ENCODE measurements at regions not wholly inside any gene's neighbourhood (a gene's known extent, or its start where the extent isn't known, plus 50 kb on each side); places are given as distances from the start of the nearest gene placed in this dataset.

- no peak for DNase-seq
Observed at GRCh38 chr13:26456650-26457049, 100.8 kb upstream of the WASF3 start.

GRCh38 chr13:26457212-26457611 is 100.3 kb upstream of the WASF3 start:
- no peak for DNase-seq

GRCh38 chr13:26458196-26458749 is 99.2 kb upstream of the WASF3 start:
- DNase-seq = peak; percentile 75

- peak; percentile 73 for DNase-seq
Observed at GRCh38 chr13:26459276-26460131, 98.0 kb upstream of the WASF3 start.

GRCh38 chr13:26460648-26461047 is 96.8 kb upstream of the WASF3 start:
- DNase-seq = peak; percentile 86

GRCh38 chr13:26463296-26463695 is 94.2 kb upstream of the WASF3 start:
- no peak for DNase-seq

- DNase-seq = no peak
Observed at GRCh38 chr13:26463848-26464247, 93.6 kb upstream of the WASF3 start.

- no peak for DNase-seq
Observed at GRCh38 chr13:26465514-26465913, 92.0 kb upstream of the WASF3 start.

- no peak for DNase-seq
Observed at GRCh38 chr13:26465954-26466353, 91.5 kb upstream of the WASF3 start.

- no peak for DNase-seq
Observed at GRCh38 chr13:26468265-26468801, 89.2 kb upstream of the WASF3 start.

GRCh38 chr13:26469602-26470001 is 87.9 kb upstream of the WASF3 start:
- peak; percentile 48 for DNase-seq

- no peak for DNase-seq
Observed at GRCh38 chr13:26471807-26472206, 85.7 kb upstream of the WASF3 start.

- DNase-seq = no peak
Observed at GRCh38 chr13:26473571-26474230, 83.8 kb upstream of the WASF3 start.

- no peak for DNase-seq
Observed at GRCh38 chr13:26474286-26474685, 83.2 kb upstream of the WASF3 start.

- DNase-seq = no peak
Observed at GRCh38 chr13:26475176-26476110, 82.0 kb upstream of the WASF3 start.

- peak; percentile 72 for DNase-seq
Observed at GRCh38 chr13:26476111-26476781, 81.2 kb upstream of the WASF3 start.

- no peak for DNase-seq
Observed at GRCh38 chr13:26476782-26477142, 80.7 kb upstream of the WASF3 start.

GRCh38 chr13:26477681-26478080 is 79.8 kb upstream of the WASF3 start:
- no peak for DNase-seq

GRCh38 chr13:26480246-26480855 is 77.1 kb upstream of the WASF3 start:
- no peak for DNase-seq

GRCh38 chr13:26482451-26483197 is 74.9 kb upstream of the WASF3 start:
- peak; percentile 63 for DNase-seq

- no peak for DNase-seq
Observed at GRCh38 chr13:26483546-26483945, 73.9 kb upstream of the WASF3 start.
